ENCODE measurements at regions not wholly inside any gene's neighbourhood (a gene's known extent, or its start where the extent isn't known, plus 50 kb on each side); places are given as distances from the start of the nearest gene placed in this dataset.

DNA sequence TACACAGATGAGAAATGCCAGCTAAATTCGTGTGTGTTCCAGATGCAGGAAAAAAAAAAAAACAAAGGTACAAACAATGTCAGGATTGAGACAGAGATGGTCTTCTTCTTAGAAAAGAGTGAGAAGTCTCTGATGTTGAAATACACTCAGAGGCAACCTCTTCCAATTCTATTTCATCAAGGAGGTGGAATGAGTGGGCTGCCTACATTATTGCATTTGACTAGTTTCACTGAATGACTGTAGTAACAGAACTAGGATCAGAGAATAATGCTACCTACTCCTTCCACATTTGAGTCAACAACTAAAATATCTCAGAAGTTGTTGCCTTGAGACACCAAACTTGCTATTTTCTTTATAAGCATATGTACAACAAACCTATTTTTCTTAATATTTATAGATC lies 1332.2 kb upstream of the FLRT2 start:
- TF ChIP-seq POLR2A (IDR thresholded peaks at IDR 0.05; ENCODE audit: low read depth, low read length), result no peak
- no peak for TF ChIP-seq POLR2AphosphoS5 (IDR thresholded peaks at IDR 0.05; ENCODE audit: low read depth, low read length)
